OCI-LY1 (cell line): ENCODE measurements at regions not wholly inside any gene's neighbourhood (a gene's known extent, or its start where the extent isn't known, plus 50 kb on each side); places are given as distances from the start of the nearest gene placed in this dataset.

ENCODE experiments used
- CTCF ChIP-seq: fragments of 200-600 bp; sonication (generic), shearing (Covaris generic); IDR thresholded peaks from 2 replicates; pipeline ENCODE4 v1.5.1; 2017; ENCODE audit warnings: mild to moderate bottlenecking, antibody characterized with exemption, low read length, moderate library complexity, mixed read lengths
- EZH2 ChIP-seq: fragments of 200-600 bp; sonication (generic), shearing (Covaris generic); IDR thresholded peaks from 2 replicates; pipeline ENCODE4 v1.8.0; 2017; ENCODE audit warnings: borderline replicate concordance, mixed run types, mild to moderate bottlenecking, antibody characterized with exemption, low read length, moderate library complexity, mixed read lengths

- TF ChIP-seq CTCF (no peak), EZH2 (no peak)
These were observed 583.5 kb downstream of the DOK5 start for GRCh38 chr20:55058938-55059337.
